ENCODE measurements at regions not wholly inside any gene's neighbourhood (a gene's known extent, or its start where the extent isn't known, plus 50 kb on each side); places are given as distances from the start of the nearest gene placed in this dataset.

- TF ChIP-seq CTCF (IDR thresholded peaks at IDR 0.05) (no peak), RCOR1 (IDR thresholded peaks at IDR 0.05; ENCODE audit: low read length) (no peak), IRF3 (IDR thresholded peaks at IDR 0.05; ENCODE audit: low read depth, low read length) (no peak)
Measured at GRCh38 chr5:67426961-67427849, 230.6 kb upstream of the CD180 start.
